Fibroblast of villous mesenchyme (primary cell): ENCODE measurements at regions not wholly inside any gene's neighbourhood (a gene's known extent, or its start where the extent isn't known, plus 50 kb on each side); places are given as distances from the start of the nearest gene placed in this dataset.

Experiments
- DNase-seq: peaks from one replicate; pipeline ENCODE4 v3.0.0-alpha.2; 2010; ENCODE audit warnings: low read depth
- H3K4me3 ChIP-seq: 2 replicates; pipeline ENCODE4 v1.5.1; 2011; ENCODE audit warnings: low read depth, mild to moderate bottlenecking, low read length
- TF ChIP-seq, protein P1 (sequence below): IDR thresholded peaks from 2 replicates; pipeline ENCODE4 v1.5.1; 2012; ENCODE audit warnings: low read depth, mild to moderate bottlenecking, low read length; ENCODE audit not compliant: insufficient read depth

GRCh38 chr3:35216501-35217266 lies 422.6 kb upstream of the ARPP21 start:
- no peak overlapping the region for H3K4me3 ChIP-seq
- DNase-seq, result no peak
- TF ChIP-seq, protein P1, sequence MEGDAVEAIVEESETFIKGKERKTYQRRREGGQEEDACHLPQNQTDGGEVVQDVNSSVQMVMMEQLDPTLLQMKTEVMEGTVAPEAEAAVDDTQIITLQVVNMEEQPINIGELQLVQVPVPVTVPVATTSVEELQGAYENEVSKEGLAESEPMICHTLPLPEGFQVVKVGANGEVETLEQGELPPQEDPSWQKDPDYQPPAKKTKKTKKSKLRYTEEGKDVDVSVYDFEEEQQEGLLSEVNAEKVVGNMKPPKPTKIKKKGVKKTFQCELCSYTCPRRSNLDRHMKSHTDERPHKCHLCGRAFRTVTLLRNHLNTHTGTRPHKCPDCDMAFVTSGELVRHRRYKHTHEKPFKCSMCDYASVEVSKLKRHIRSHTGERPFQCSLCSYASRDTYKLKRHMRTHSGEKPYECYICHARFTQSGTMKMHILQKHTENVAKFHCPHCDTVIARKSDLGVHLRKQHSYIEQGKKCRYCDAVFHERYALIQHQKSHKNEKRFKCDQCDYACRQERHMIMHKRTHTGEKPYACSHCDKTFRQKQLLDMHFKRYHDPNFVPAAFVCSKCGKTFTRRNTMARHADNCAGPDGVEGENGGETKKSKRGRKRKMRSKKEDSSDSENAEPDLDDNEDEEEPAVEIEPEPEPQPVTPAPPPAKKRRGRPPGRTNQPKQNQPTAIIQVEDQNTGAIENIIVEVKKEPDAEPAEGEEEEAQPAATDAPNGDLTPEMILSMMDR, result no peak

- H3K4me3 ChIP-seq, result no peak overlapping the region
- TF ChIP-seq, protein P1, result no peak
- no peak for DNase-seq
Observed at GRCh38 chr3:35223632-35224394, 415.5 kb upstream of the ARPP21 start.

GRCh38 chr3:35224565-35225295 lies 414.6 kb upstream of the ARPP21 start:
- TF ChIP-seq, protein P1, result no peak
- H3K4me3 ChIP-seq, result no peak overlapping the region
- no peak for DNase-seq

DNA sequence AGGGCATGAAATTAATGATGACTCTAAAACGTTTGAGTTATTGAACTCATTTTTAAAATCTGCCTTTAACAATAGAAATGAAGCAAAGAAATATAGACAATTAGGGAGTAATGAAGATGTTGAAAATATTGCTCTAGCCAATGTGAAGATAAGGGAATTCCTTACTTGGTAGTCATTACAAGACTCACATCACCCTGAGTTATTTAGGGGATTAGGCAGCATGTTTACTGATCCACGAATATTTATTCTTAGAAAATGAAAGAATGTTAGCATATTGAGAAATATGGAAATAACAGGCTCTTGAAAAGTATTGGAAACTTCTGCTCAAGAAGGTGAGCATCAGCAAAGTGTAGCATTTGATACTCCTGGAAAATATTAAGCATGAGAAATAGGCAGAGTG lies 398.1 kb upstream of the ARPP21 start:
- TF ChIP-seq, protein P1, result no peak
- no peak overlapping the region for H3K4me3 ChIP-seq
- DNase-seq, result no peak

DNA sequence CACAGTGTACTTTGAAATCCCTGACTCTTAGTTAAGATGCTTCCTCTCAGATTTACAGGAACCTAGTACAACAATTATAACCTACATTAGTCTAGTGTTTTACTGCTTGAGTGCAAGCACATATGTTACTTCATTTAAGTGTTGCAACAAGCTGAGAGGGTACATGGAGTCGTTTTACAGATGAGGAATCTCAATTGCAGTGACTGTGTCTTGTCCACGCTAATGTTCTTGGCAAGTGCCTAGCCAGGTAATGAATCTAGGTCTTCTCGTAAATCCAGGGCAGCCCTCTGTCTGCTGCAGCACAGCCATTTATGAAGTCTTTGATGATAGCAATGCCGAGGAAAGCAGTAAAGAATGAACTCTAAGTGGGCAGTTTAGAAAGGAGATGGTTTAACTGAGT lies 384.4 kb upstream of the ARPP21 start:
- H3K4me3 ChIP-seq, result no peak overlapping the region
- TF ChIP-seq, protein P1, result no peak
- no peak for DNase-seq

- DNase-seq, result no peak
- H3K4me3 ChIP-seq, result no peak overlapping the region
- TF ChIP-seq, protein P1, result no peak
Observed at GRCh38 chr3:35257641-35258040, 381.7 kb upstream of the ARPP21 start.
